ENCODE measurements at regions not wholly inside any gene's neighbourhood (a gene's known extent, or its start where the extent isn't known, plus 50 kb on each side); places are given as distances from the start of the nearest gene placed in this dataset.

DNA sequence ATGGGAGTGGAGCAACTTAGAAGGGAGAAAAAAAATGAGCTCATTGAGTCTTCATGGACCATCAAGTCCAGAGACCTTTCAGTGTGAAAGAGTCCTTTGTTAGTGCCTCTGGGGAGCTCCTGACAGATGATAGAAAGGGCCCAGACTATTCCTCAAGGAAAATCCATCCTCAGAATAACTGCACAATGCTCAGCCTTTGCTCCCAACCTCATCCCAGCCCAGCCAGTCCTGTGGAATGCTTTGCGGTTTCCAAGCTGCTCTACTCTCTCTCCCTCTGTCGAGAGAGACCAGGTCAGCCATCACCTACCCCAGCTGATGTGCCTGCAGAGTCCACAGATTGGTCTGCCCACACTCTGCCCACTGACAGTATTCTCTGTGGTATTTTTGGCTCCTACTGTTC, 406.2 kb downstream of the MFSD1 start:
- Histone ChIP-seq H3K4me1 (ENCODE audit: low read length) (no peaks in the 10 kb centered on the region), H3K9me2 (replicated peaks; ENCODE audit: insufficient read depth, low read length) (no peaks in the 10 kb centered on the region; the same call in 1 of the 2 replicates), H3K9ac (ENCODE audit: low read length) (no peak overlapping the region), H2AFZ (ENCODE audit: low read length) (no peak overlapping the region), H3K4me3 (ENCODE audit: low read length) (no peak overlapping the region), H3K27me3 (ENCODE audit: low read length) (no peaks in the 10 kb centered on the region), H3K9me3 (ENCODE audit: low read length) (no peaks in the 10 kb centered on the region), H3K79me2 (ENCODE audit: low read length) (no peaks in the 10 kb centered on the region), H4K20me1 (ENCODE audit: insufficient read depth, low read depth, low read length) (no peaks in the 10 kb centered on the region), H3K36me3 (ENCODE audit: insufficient read depth, low read length) (no peaks in the 10 kb centered on the region), H3K4me2 (ENCODE audit: low read depth, low read length, poor library complexity, severe bottlenecking) (no peak overlapping the region), H3K27ac (ENCODE audit: low read length) (no peak overlapping the region)
- no peak for DNase-seq

DNA sequence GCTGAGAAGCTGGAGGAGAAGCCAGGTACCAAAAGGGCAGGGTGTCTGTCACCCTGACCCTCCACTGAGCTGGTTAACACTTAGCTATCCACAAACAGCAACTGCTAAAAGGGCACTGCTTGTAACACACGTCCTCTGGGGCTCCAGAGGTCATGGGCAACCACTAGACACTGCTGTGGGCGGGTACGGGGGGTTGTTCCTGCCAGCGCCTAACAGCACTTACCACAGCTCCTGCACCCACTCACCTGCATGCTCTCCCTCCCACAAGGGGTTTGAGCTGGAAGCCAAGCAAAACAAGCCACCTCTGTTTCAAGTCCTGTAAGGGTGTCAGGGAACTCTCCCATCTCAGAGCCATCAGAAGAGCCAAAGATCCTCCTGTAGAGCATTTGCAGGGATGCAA, 407.6 kb downstream of the MFSD1 start:
- Histone ChIP-seq H3K27ac (ENCODE audit: low read length) (no peak overlapping the region), H3K9ac (ENCODE audit: low read length) (no peak overlapping the region), H3K9me3 (ENCODE audit: low read length) (no peaks in the 10 kb centered on the region), H4K20me1 (ENCODE audit: insufficient read depth, low read depth, low read length) (no peaks in the 10 kb centered on the region), H3K4me1 (ENCODE audit: low read length) (no peaks in the 10 kb centered on the region), H3K36me3 (ENCODE audit: insufficient read depth, low read length) (no peaks in the 10 kb centered on the region), H3K27me3 (ENCODE audit: low read length) (no peaks in the 10 kb centered on the region), H3K4me2 (ENCODE audit: low read depth, low read length, poor library complexity, severe bottlenecking) (no peak overlapping the region), H3K9me2 (replicated peaks; ENCODE audit: insufficient read depth, low read length) (no peaks in the 10 kb centered on the region; the same call in 1 of the 2 replicates), H3K4me3 (ENCODE audit: low read length) (no peak overlapping the region), H2AFZ (ENCODE audit: low read length) (no peak overlapping the region), H3K79me2 (ENCODE audit: low read length) (no peaks in the 10 kb centered on the region)
- DNase-seq = no peak

DNA sequence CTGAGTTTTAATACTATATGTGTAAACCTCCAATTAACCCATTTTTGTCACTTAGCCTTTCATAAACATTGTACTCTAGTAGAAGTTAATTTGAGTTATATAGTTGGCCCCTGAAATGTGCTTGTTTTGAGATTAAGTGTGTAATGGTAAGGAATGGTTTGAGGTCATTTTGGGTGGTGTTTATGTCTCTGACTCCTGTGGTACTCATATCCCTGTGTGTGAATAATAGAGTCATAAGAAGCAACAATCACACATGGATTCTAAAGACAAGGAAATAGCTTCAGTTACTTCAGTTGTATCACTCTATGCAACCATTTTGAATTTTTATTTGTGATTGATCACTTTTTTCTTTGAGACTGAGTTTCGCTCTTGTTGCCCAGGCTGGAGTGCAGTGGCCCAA, 408.5 kb downstream of the MFSD1 start:
- Histone ChIP-seq H4K20me1 (ENCODE audit: insufficient read depth, low read depth, low read length) (no peaks in the 10 kb centered on the region), H3K9me3 (ENCODE audit: low read length) (no peaks in the 10 kb centered on the region), H3K4me3 (ENCODE audit: low read length) (no peak overlapping the region), H2AFZ (ENCODE audit: low read length) (no peak overlapping the region), H3K36me3 (ENCODE audit: insufficient read depth, low read length) (no peaks in the 10 kb centered on the region), H3K9me2 (replicated peaks; ENCODE audit: insufficient read depth, low read length) (no peaks in the 10 kb centered on the region; the same call in 1 of the 2 replicates), H3K27ac (ENCODE audit: low read length) (no peak overlapping the region), H3K9ac (ENCODE audit: low read length) (no peak overlapping the region), H3K27me3 (ENCODE audit: low read length) (no peaks in the 10 kb centered on the region), H3K4me1 (ENCODE audit: low read length) (no peaks in the 10 kb centered on the region), H3K4me2 (ENCODE audit: low read depth, low read length, poor library complexity, severe bottlenecking) (no peak overlapping the region), H3K79me2 (ENCODE audit: low read length) (no peaks in the 10 kb centered on the region)
- no peak for DNase-seq

DNA sequence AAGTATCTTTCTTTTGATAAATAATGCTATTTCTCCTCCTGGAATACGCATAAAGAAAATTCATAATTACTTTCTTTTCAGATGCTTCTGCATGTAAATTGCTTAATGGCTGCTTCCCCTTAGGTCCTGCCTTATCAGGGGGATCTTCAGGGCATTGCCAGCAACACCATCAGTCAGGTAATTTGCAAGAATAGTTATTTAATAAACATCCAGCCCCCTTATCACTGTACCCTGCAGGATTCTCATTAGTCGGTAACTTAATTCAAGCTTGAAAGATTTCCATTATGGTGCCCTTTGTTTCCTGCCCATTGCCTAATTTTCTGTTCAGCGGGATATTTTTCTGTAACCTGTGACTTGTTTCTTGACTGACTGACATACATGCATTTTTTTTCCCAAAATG, 414.5 kb downstream of the MFSD1 start:
- H3K36me3 ChIP-seq (ENCODE audit: insufficient read depth, low read length) = no peaks in the 10 kb centered on the region
- H4K20me1 ChIP-seq (ENCODE audit: insufficient read depth, low read depth, low read length) = no peaks in the 10 kb centered on the region
- no peak overlapping the region for H3K9ac ChIP-seq (ENCODE audit: low read length)
- no peaks in the 10 kb centered on the region for H3K27me3 ChIP-seq (ENCODE audit: low read length)
- no peak overlapping the region for H3K4me2 ChIP-seq (ENCODE audit: low read depth, low read length, poor library complexity, severe bottlenecking)
- no peaks in the 10 kb centered on the region for H3K9me3 ChIP-seq (ENCODE audit: low read length)
- H3K79me2 ChIP-seq (ENCODE audit: low read length) = no peaks in the 10 kb centered on the region
- no peaks in the 10 kb centered on the region for H3K9me2 ChIP-seq (replicated peaks; ENCODE audit: insufficient read depth, low read length)
- no peak overlapping the region for H2AFZ ChIP-seq (ENCODE audit: low read length)
- no peaks in the 10 kb centered on the region for H3K4me1 ChIP-seq (ENCODE audit: low read length)
- DNase-seq = no peak
- H3K27ac ChIP-seq (ENCODE audit: low read length) = no peak overlapping the region
- H3K4me3 ChIP-seq (ENCODE audit: low read length) = no peak overlapping the region

DNA sequence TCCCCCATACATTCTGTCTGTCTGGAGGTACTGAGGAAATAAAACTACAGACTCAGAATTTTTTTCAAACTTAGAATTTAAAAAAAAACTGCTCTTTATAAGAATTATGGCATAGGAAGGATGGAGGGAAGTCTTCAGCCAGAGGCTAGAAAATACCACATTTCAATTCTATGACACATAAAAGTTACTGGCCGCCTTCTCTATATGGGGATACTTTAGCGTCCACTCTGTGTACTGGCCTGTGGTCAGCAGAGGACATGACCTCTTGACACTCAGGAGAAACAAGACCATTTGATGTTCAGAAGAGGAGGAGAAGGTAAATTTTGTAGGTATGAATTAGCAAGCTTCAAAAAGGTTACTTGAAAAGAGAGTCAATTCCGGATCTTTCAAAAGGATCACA, 417.4 kb downstream of the MFSD1 start:
- no peaks in the 10 kb centered on the region for H3K27me3 ChIP-seq (ENCODE audit: low read length)
- H2AFZ ChIP-seq (ENCODE audit: low read length) = no peak overlapping the region
- H3K9me3 ChIP-seq (ENCODE audit: low read length) = no peaks in the 10 kb centered on the region
- H3K4me3 ChIP-seq (ENCODE audit: low read length) = no peak overlapping the region
- no peaks in the 10 kb centered on the region for H4K20me1 ChIP-seq (ENCODE audit: insufficient read depth, low read depth, low read length)
- H3K27ac ChIP-seq (ENCODE audit: low read length) = no peak overlapping the region
- H3K4me2 ChIP-seq (ENCODE audit: low read depth, low read length, poor library complexity, severe bottlenecking) = no peak overlapping the region
- no peaks in the 10 kb centered on the region for H3K36me3 ChIP-seq (ENCODE audit: insufficient read depth, low read length)
- DNase-seq = no peak
- H3K4me1 ChIP-seq (ENCODE audit: low read length) = no peaks in the 10 kb centered on the region
- H3K9me2 ChIP-seq (replicated peaks; ENCODE audit: insufficient read depth, low read length) = no peaks in the 10 kb centered on the region
- no peak overlapping the region for H3K9ac ChIP-seq (ENCODE audit: low read length)
- H3K79me2 ChIP-seq (ENCODE audit: low read length) = no peaks in the 10 kb centered on the region

DNA sequence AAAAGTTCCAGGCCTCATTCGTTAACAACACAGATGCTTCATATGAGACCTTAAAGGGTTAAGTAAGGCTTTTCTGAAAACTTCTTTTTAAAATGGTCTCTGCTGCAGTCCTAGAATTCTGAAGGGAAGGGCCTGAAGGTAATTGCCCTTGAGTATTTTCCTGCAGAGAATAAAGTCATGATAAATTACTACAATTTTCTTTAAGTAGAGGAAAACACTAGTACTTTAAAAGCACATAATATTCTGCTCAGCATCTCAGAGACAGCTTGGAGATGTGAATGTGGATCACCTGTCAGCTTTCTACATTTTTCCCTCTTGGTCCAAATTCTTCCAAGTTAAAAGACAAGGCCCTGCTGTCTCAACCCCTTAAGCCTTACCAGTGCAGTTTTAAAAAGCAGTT, 419.5 kb downstream of the MFSD1 start:
- no peak for DNase-seq
- no peaks in the 10 kb centered on the region for H3K79me2 ChIP-seq (ENCODE audit: low read length)
- no peak overlapping the region for H3K4me2 ChIP-seq (ENCODE audit: low read depth, low read length, poor library complexity, severe bottlenecking)
- H3K9me2 ChIP-seq (replicated peaks; ENCODE audit: insufficient read depth, low read length) = no peaks in the 10 kb centered on the region
- no peak overlapping the region for H3K27ac ChIP-seq (ENCODE audit: low read length)
- H3K4me3 ChIP-seq (ENCODE audit: low read length) = no peak overlapping the region
- H3K4me1 ChIP-seq (ENCODE audit: low read length) = no peaks in the 10 kb centered on the region
- no peak overlapping the region for H3K9ac ChIP-seq (ENCODE audit: low read length)
- no peaks in the 10 kb centered on the region for H3K9me3 ChIP-seq (ENCODE audit: low read length)
- no peaks in the 10 kb centered on the region for H3K27me3 ChIP-seq (ENCODE audit: low read length)
- no peaks in the 10 kb centered on the region for H3K36me3 ChIP-seq (ENCODE audit: insufficient read depth, low read length)
- no peak overlapping the region for H2AFZ ChIP-seq (ENCODE audit: low read length)
- H4K20me1 ChIP-seq (ENCODE audit: insufficient read depth, low read depth, low read length) = no peaks in the 10 kb centered on the region

DNA sequence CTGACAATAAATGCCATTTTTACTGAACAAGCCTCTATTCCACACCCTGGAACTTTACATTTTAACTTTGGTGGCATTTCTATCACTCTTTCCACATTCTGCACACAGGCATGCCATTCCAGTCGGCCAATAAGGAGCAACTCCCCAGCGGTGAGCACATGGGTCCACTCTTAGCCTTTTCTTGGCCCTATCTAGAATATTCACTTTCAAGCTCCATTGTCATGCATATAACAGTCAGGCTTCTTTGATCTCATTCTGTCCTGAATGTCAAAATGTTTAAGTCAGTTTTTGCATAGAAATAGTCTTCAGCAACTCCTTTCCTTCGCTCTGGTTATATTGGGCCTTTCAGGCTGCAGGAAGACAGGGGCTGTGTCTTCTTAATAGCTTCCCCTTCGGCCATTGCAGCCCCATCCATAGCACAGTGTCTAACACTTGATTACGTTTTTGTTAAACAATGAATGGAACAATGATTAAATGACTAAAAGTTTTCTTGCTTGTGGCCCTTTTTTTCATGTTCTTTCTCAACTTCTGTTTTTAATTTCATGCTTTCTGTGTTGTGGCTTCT, 427.3 kb downstream of the MFSD1 start:
- no peak overlapping the region for H2AFZ ChIP-seq (ENCODE audit: low read length)

DNA sequence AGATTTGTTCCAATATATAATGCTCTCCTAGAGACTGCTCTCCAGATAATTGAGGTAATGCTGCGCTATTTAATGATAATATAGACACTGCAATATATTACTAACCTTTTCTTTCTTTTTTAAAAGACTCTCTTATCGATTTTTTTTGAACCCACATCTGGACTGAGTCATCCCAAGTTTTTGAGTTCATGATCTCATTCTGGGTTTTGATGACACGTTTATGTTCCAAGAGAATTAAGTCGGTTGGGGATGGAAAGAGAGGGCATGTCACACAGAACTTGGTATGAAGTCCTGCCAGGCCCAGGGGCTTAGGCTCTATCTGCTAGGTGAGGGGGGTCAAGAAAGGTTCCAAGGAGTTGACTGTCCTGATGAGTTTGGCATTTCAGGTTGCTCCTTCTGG, 431.1 kb downstream of the MFSD1 start:
- H3K4me2 ChIP-seq (ENCODE audit: low read depth, low read length, poor library complexity, severe bottlenecking) = no peak overlapping the region
- no peaks in the 10 kb centered on the region for H4K20me1 ChIP-seq (ENCODE audit: insufficient read depth, low read depth, low read length)
- H3K27ac ChIP-seq (ENCODE audit: low read length) = no peak overlapping the region
- no peak overlapping the region for H3K9ac ChIP-seq (ENCODE audit: low read length)
- no peaks in the 10 kb centered on the region for H3K9me3 ChIP-seq (ENCODE audit: low read length)
- no peak overlapping the region for H2AFZ ChIP-seq (ENCODE audit: low read length)
- no peaks in the 10 kb centered on the region for H3K27me3 ChIP-seq (ENCODE audit: low read length)
- no peaks in the 10 kb centered on the region for H3K36me3 ChIP-seq (ENCODE audit: insufficient read depth, low read length)
- DNase-seq = no peak
- H3K4me1 ChIP-seq (ENCODE audit: low read length) = no peaks in the 10 kb centered on the region
- H3K4me3 ChIP-seq (ENCODE audit: low read length) = no peak overlapping the region
- no peaks in the 10 kb centered on the region for H3K79me2 ChIP-seq (ENCODE audit: low read length)
- no peaks in the 10 kb centered on the region for H3K9me2 ChIP-seq (replicated peaks; ENCODE audit: insufficient read depth, low read length)

More for the DNA sequence above, 427.3 kb downstream of the MFSD1 start:
- Histone ChIP-seq H3K4me3 (ENCODE audit: low read length) (no peak overlapping the region), H3K9ac (ENCODE audit: low read length) (no peak overlapping the region), H3K79me2 (ENCODE audit: low read length) (no peaks in the 10 kb centered on the region), H3K9me3 (ENCODE audit: low read length) (no peaks in the 10 kb centered on the region), H3K27ac (ENCODE audit: low read length) (no peak overlapping the region), H3K36me3 (ENCODE audit: insufficient read depth, low read length) (no peaks in the 10 kb centered on the region), H3K9me2 (replicated peaks; ENCODE audit: insufficient read depth, low read length) (no peaks in the 10 kb centered on the region), H3K27me3 (ENCODE audit: low read length) (no peaks in the 10 kb centered on the region), H4K20me1 (ENCODE audit: insufficient read depth, low read depth, low read length) (no peaks in the 10 kb centered on the region), H3K4me1 (ENCODE audit: low read length) (no peaks in the 10 kb centered on the region), H3K4me2 (ENCODE audit: low read depth, low read length, poor library complexity, severe bottlenecking) (no peak overlapping the region)
- DNase-seq = no peak

DNA sequence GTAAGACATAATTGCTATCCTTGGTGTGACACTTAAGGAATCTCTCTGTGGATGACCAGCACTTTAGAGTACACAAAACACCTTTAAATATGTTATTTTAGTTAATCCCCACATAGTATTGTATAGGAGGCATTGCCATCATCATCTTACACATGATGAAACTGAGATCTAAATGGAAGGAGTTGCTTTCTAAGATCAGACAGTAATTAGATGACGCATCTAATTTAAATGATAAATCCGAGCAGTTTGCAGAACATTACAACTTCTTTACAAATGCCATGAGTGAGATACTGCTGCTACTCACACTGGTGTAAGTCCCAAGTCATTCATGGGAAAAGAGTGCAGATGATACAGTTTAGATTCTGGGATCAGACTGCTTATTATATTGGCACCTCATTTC, 431.9 kb downstream of the MFSD1 start:
- Histone ChIP-seq H3K4me3 (ENCODE audit: low read length) (no peak overlapping the region), H3K79me2 (ENCODE audit: low read length) (no peaks in the 10 kb centered on the region), H3K36me3 (ENCODE audit: insufficient read depth, low read length) (no peaks in the 10 kb centered on the region), H4K20me1 (ENCODE audit: insufficient read depth, low read depth, low read length) (no peaks in the 10 kb centered on the region), H2AFZ (ENCODE audit: low read length) (no peak overlapping the region), H3K27me3 (ENCODE audit: low read length) (no peaks in the 10 kb centered on the region), H3K4me2 (ENCODE audit: low read depth, low read length, poor library complexity, severe bottlenecking) (no peak overlapping the region), H3K4me1 (ENCODE audit: low read length) (no peaks in the 10 kb centered on the region), H3K9me3 (ENCODE audit: low read length) (no peaks in the 10 kb centered on the region), H3K27ac (ENCODE audit: low read length) (no peak overlapping the region), H3K9me2 (replicated peaks; ENCODE audit: insufficient read depth, low read length) (no peaks in the 10 kb centered on the region), H3K9ac (ENCODE audit: low read length) (no peak overlapping the region)
- DNase-seq = no peak
